T-helper 2 cell (primary cell): ENCODE measurements at regions not wholly inside any gene's neighbourhood (a gene's known extent, or its start where the extent isn't known, plus 50 kb on each side); places are given as distances from the start of the nearest gene placed in this dataset.
"Not testable (repeated sequence)": the region's sequence is repeated elsewhere in the genome, so short reads cannot be mapped to it uniquely, and the experiment has no call there.

Source experiments
- DNase-seq, 5 experiments: peaks; one replicate each; pipeline versions ENCODE4 v3.0.0 to v3.0.0-alpha.2; 2012 to 2022

GRCh38 chr16:77070683-77071082 is 120.3 kb upstream of the MON1B start:
- no peak for DNase-seq

- DNase-seq: no peak
Measured at GRCh38 chr16:77076839-77077238, 114.2 kb upstream of the MON1B start.

- DNase-seq: no peak
Measured at GRCh38 chr16:77077256-77077922, 113.6 kb upstream of the MON1B start.

GRCh38 chr16:77085981-77086380 is 105.0 kb upstream of the MON1B start:
- no peak for DNase-seq

- no peak for DNase-seq
Measured at GRCh38 chr16:77090062-77090461, 100.9 kb upstream of the MON1B start.

- no peak for DNase-seq
Measured at GRCh38 chr16:77093309-77093708, 97.7 kb upstream of the MON1B start.

GRCh38 chr16:77093999-77094398 is 97.0 kb upstream of the MON1B start:
- DNase-seq: no peak

- DNase-seq: no peak
Measured at GRCh38 chr16:77111056-77111565, 79.9 kb upstream of the MON1B start.

- no peak for DNase-seq
Measured at GRCh38 chr16:77112746-77113145, 78.2 kb upstream of the MON1B start.

GRCh38 chr16:77113835-77114234 is 77.2 kb upstream of the MON1B start:
- DNase-seq: no peak

- DNase-seq: not testable (repeated sequence)
Measured at GRCh38 chr16:77114361-77114760, 76.6 kb upstream of the MON1B start.

- DNase-seq: no peak
Measured at GRCh38 chr16:77116856-77117255, 74.1 kb upstream of the MON1B start.

GRCh38 chr16:77117707-77118106 is 73.3 kb upstream of the MON1B start:
- DNase-seq: no peak

GRCh38 chr16:77131398-77131797 is 59.6 kb upstream of the MON1B start:
- no peak for DNase-seq

- no peak for DNase-seq
Measured at GRCh38 chr16:77132051-77132618, 58.9 kb upstream of the MON1B start.

- no peak for DNase-seq
Measured at GRCh38 chr16:77133706-77134105, 57.3 kb upstream of the MON1B start.

GRCh38 chr16:77137045-77137444 is 53.9 kb upstream of the MON1B start:
- DNase-seq: no peak
